ENCODE measurements at regions not wholly inside any gene's neighbourhood (a gene's known extent, or its start where the extent isn't known, plus 50 kb on each side); places are given as distances from the start of the nearest gene placed in this dataset.

DNA sequence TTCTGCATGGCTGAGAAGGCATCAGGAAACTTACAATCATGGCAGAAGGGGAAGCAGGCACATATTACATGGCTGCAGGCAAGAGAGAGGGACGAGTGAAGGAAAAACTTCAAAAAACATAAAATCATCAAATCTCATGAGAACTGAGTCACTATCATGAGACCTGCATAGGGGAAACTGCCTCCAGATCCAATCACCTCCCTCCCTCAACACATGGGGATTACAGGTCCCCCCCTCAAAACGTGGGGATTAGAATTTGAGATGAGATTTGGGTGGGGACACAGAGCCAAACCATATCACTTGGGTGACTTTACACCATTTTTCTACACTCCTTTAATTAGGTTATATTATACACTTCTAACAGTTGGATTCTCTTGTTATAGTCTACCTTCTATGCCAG is 490.7 kb upstream of the KCND2 start:
- Histone ChIP-seq H3K27me3 (no peaks in the 10 kb centered on the region), H3K27ac (no peak overlapping the region), H3K36me3 (no peaks in the 10 kb centered on the region), H3K9me3 (no peaks in the 10 kb centered on the region), H3K4me1 (no peaks in the 10 kb centered on the region), H3K4me3 (no peak overlapping the region)
- intact Hi-C loops (cut with DNase I; ENCODE audit: low total_unique reads) (no loop called here), in situ Hi-C loops (cut with MboI; ENCODE audit: low sequenced_read_pairs in 4 of 4) (no loop called here)
- TF ChIP-seq POLR2A (IDR thresholded peaks at IDR 0.05) (no peak), CTCF (IDR thresholded peaks at IDR 0.05 in 4 of 5, conservative IDR thresholded peaks at IDR 0.05 in 1 of 5) (no peak)
- DNase-seq: no peak
- no peak for ATAC-seq

DNA sequence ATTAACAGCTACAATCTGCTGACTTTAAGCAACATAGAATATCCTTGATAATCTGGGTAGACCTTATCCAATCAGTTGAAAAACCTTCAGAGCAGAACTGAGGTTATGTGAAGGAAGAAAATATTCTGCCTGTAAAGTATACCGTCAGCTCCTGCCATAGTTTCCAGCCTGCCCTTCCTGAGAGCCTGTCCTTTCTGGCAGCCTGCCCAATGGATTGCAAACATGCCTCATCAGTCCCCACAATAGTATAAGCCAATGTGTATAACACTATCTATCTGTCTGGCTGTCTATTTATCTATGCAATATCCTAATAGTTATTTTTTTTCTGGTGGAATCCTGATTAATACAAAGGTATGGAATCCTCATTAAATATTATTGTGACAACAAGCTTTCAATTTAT is 489.2 kb upstream of the KCND2 start:
- no peak for DNase-seq
- H3K27ac ChIP-seq: no peak overlapping the region
- ATAC-seq: no peak
- no peaks in the 10 kb centered on the region for H3K9me3 ChIP-seq
- in situ Hi-C loops (cut with MboI; ENCODE audit: low sequenced_read_pairs in 4 of 4): no loop called here
- no peaks in the 10 kb centered on the region for H3K36me3 ChIP-seq
- H3K27me3 ChIP-seq: no peaks in the 10 kb centered on the region
- intact Hi-C loops (cut with DNase I; ENCODE audit: low total_unique reads): no loop called here
- TF ChIP-seq CTCF (IDR thresholded peaks at IDR 0.05 in 4 of 5, conservative IDR thresholded peaks at IDR 0.05 in 1 of 5): no peak
- TF ChIP-seq POLR2A (IDR thresholded peaks at IDR 0.05): no peak
- no peak overlapping the region for H3K4me3 ChIP-seq
- no peaks in the 10 kb centered on the region for H3K4me1 ChIP-seq

- Histone ChIP-seq H3K36me3 (no peaks in the 10 kb centered on the region), H3K4me3 (no peak overlapping the region), H3K4me1 (no peaks in the 10 kb centered on the region), H3K27ac (no peak overlapping the region), H3K9me3 (no peaks in the 10 kb centered on the region), H3K27me3 (no peaks in the 10 kb centered on the region)
- in situ Hi-C loops (cut with MboI; ENCODE audit: low sequenced_read_pairs in 4 of 4) (no loop called here), intact Hi-C loops (cut with DNase I; ENCODE audit: low total_unique reads) (no loop called here)
- TF ChIP-seq POLR2A (IDR thresholded peaks at IDR 0.05) (no peak), CTCF (IDR thresholded peaks at IDR 0.05 in 4 of 5, conservative IDR thresholded peaks at IDR 0.05 in 1 of 5) (no peak)
- DNase-seq (no peak), ATAC-seq (no peak)
Measured at GRCh38 chr7:119802147-119802546, 470.8 kb upstream of the KCND2 start.

GRCh38 chr7:119825091-119825655 is 447.8 kb upstream of the KCND2 start:
- no peak overlapping the region for H3K27ac ChIP-seq
- TF ChIP-seq POLR2A (IDR thresholded peaks at IDR 0.05): no peak
- TF ChIP-seq CTCF (IDR thresholded peaks at IDR 0.05 in 4 of 5, conservative IDR thresholded peaks at IDR 0.05 in 1 of 5): no peak
- H3K36me3 ChIP-seq: no peaks in the 10 kb centered on the region
- in situ Hi-C loops (cut with MboI; ENCODE audit: low sequenced_read_pairs in 4 of 4) (no loop called here), intact Hi-C loops (cut with DNase I; ENCODE audit: low total_unique reads) (no loop called here)
- H3K4me1 ChIP-seq: no peaks in the 10 kb centered on the region
- no peak overlapping the region for H3K4me3 ChIP-seq
- H3K27me3 ChIP-seq: no peaks in the 10 kb centered on the region
- H3K9me3 ChIP-seq: no peaks in the 10 kb centered on the region
- no peak for DNase-seq
- no peak for ATAC-seq

- Histone ChIP-seq H3K27ac (no peak overlapping the region), H3K9me3 (no peaks in the 10 kb centered on the region), H3K36me3 (no peaks in the 10 kb centered on the region), H3K27me3 (no peaks in the 10 kb centered on the region), H3K4me1 (no peaks in the 10 kb centered on the region), H3K4me3 (no peak overlapping the region)
- DNase-seq: no peak
- intact Hi-C loops (cut with DNase I; ENCODE audit: low total_unique reads): no loop called here
- in situ Hi-C loops (cut with MboI; ENCODE audit: low sequenced_read_pairs in 4 of 4): no loop called here
- ATAC-seq: no peak
- no peak for TF ChIP-seq POLR2A (IDR thresholded peaks at IDR 0.05)
- TF ChIP-seq CTCF (IDR thresholded peaks at IDR 0.05 in 4 of 5, conservative IDR thresholded peaks at IDR 0.05 in 1 of 5): no peak
Measured at GRCh38 chr7:119826547-119826946, 446.4 kb upstream of the KCND2 start.

Data from gastrocnemius medialis (tissue), 4 donors.